ENCODE measurements at regions not wholly inside any gene's neighbourhood (a gene's known extent, or its start where the extent isn't known, plus 50 kb on each side); places are given as distances from the start of the nearest gene placed in this dataset.

DNA sequence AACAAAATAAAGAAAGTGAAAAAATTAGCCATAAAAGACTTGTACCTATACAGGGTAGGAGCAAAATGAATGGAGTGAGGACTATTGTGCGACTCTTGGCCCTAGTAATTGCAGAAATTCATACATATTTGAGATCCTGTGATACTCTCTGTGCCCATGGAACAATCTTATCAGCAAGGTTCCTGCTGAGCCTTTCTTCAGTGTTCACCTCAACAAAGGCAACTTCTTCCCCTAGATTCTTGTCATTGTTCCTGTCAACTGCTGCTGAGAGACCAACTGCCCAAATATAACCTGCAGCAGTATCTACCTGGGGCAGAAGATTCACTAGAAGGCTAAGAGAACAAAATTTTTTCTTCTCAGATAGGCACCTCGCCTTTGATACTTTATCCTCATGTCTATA, 187.4 kb downstream of the NEBL start:
- Histone ChIP-seq H3K27me3 (ENCODE audit: control insufficient read depth, insufficient read depth, low read length) (no peaks in the 10 kb centered on the region), H3K9me1 (ENCODE audit: insufficient read depth, low read length) (no peaks in the 10 kb centered on the region), H2AK9ac (replicated peaks; ENCODE audit: low read depth, low read length, poor library complexity) (no peak overlapping the region), H2BK15ac (ENCODE audit: low read depth, low read length) (no peak overlapping the region), H3K18ac (ENCODE audit: low read depth, low read length) (no peak overlapping the region), H4K5ac (ENCODE audit: low read depth, low read length) (no peak overlapping the region), H3K36me3 (ENCODE audit: control insufficient read depth, insufficient read depth, low read length) (no peaks in the 10 kb centered on the region), H3K4me3 (ENCODE audit: insufficient read depth, low read depth, low read length) (no peak overlapping the region), H3K9me3 (ENCODE audit: control insufficient read depth, insufficient read depth, low read length) (peaks cover 4% of the 10 kb centered on the region), H3K9ac (ENCODE audit: low read depth, low read length) (no peak overlapping the region), H3K4me1 (ENCODE audit: control insufficient read depth, insufficient read depth, low read length) (no peaks in the 10 kb centered on the region), H3K4me2 (ENCODE audit: low read depth, low read length) (no peak overlapping the region), H2BK20ac (ENCODE audit: low read depth, low read length) (no peak overlapping the region), H3K23ac (ENCODE audit: low read depth, low read length) (no peak overlapping the region), H3K27ac (ENCODE audit: insufficient read depth, low read length) (no peak overlapping the region), H2AK5ac (ENCODE audit: low read depth, low read length) (no peak overlapping the region), H4K8ac (ENCODE audit: low read depth in 2 of 2, low read length in 2 of 2) (no peak overlapping the region), H2BK120ac (ENCODE audit: low read depth, low read length) (no peak overlapping the region), H4K20me1 (ENCODE audit: insufficient read depth, low read length) (no peaks in the 10 kb centered on the region), H4K91ac (ENCODE audit: insufficient read depth, low read depth, low read length) (no peak overlapping the region), H3K79me1 (ENCODE audit: low read depth in 1 of 2, low read length in 2 of 2) (no peaks in the 10 kb centered on the region), H3K4ac (ENCODE audit: low read depth, low read length) (no peak overlapping the region), H3K14ac (replicated peaks; ENCODE audit: low read depth, low read length) (no peak overlapping the region), H2BK5ac (ENCODE audit: low read depth, low read length, poor library complexity, severe bottlenecking) (no peak overlapping the region), H3K56ac (ENCODE audit: extremely low read depth, insufficient read depth, low read length) (no peak overlapping the region), H2AFZ (replicated peaks; ENCODE audit: low read length, poor library complexity) (no peak overlapping the region)
- no peak for ATAC-seq (ENCODE audit: low read depth)
- dilution Hi-C loops (cut with HindIII; ENCODE audit: low sequenced_read_pairs, unreplicated experiment) (no loop called here), intact Hi-C loops (cut with micrococcal nuclease) (no loop called here), in situ Hi-C loops (cut with MboI; ENCODE audit: low sequenced_read_pairs) (no loop called here)
- no CpG with 5 or more reads among the region's 2 CpGs for WGBS, 2 experiments (ENCODE audit: extremely low coverage in 2 of 2, insufficient read length in 1 of 2)
- CTCF ChIA-PET: no interaction called here
- TF ChIP-seq RAD21 (IDR thresholded peaks at IDR 0.05; ENCODE audit: low read length): no peak
- no peak for DNase-seq
- POLR2A ChIA-PET (ENCODE audit: unreplicated experiment): no interaction called here
- no TSS peak for BruUV-seq (replicated peaks)

Measured in IMR-90 (cell line).